T-helper 9 cell (primary cell): ENCODE measurements at regions not wholly inside any gene's neighbourhood (a gene's known extent, or its start where the extent isn't known, plus 50 kb on each side); places are given as distances from the start of the nearest gene placed in this dataset.
"Not testable (repeated sequence)": the region's sequence is repeated elsewhere in the genome, so short reads cannot be mapped to it uniquely, and the experiment has no call there.

Source experiments
- DNase-seq: peaks from one replicate; pipeline ENCODE4 v3.0.0-alpha.2; 2020

DNA sequence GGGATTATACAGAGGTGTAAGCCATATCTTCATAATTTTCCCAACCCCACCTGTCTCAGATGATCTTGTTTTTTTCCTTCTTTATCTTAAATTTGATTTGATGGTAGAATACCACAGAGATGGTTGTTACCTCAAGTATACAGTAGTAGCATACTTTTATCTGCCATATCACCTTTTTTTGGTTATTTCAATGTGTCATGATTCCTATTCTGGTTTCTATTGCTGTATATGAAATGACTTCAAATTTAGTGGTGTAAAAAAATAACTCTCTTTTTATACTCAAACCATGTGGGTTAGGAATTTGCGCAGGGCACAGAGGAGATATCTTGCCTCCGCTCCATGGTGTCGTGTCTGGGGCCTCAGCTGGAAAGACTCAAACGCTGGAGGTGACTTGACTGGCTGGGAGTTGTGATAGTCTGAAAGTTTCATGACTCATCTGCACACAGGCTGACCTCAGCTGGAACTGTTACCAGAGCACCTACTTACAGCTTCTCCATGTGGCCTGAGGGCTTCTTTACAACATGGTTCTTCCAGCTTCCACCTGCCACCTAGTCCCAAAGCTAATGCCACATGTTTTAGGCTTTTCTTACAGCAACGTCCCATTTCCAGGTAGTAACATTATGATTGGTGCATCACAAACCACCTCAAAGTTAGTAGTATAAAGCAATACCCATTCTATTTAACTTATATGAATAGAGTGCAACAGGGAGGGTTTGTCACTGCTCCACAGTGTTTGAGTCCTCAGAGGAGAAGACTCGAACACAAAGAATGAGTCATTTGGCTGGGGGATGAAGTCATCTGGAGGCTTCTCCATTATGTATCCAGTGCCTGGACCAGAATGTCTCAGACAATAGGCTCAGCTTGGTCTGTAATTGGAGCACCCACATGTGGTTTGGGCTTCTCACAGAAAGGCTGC, 82.3 kb upstream of the XPO1 start:
- no peak for DNase-seq

DNA sequence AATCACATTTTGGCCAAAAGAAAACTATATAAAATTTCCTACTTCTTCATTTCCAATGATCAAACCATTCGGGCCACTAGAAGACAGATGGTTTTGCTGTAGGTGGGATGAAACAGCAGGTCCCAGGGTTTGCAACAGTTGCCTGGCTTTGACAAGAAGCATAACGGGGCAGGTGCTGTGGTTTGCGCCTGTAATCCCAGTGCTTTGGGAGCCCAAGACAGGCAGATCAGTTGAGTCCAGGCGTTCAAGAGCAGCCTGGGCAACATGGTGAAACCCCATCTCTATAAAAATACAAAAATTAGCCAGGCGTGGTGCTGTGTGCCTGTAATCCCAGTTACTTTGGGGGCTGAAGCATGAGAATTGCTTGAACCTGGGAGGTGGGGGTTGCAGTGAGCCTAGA, 81.4 kb upstream of the XPO1 start:
- no peak for DNase-seq

DNA sequence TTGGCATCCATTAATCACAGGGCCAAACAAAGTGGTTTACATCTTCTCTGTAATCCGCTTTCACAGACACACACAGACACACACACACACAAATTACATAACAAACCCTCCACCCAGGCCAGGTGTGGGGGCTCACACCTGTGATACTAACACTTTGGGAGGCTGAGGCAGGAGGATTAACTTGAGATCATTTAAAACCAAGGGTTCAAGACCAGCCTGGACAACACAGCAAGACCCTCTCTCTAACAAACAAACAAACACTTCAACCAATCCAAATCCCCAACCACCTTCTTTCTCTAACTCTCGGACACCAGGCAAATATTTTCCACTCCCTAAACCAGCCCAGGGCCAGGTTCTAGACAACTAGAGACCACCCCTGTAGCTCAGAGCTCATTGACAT, 79.5 kb upstream of the XPO1 start:
- no peak for DNase-seq

GRCh38 chr2:61605245-61605644, 67.1 kb upstream of the XPO1 start:
- no peak for DNase-seq

- no peak for DNase-seq
Observed at GRCh38 chr2:61604433-61604832, 66.3 kb upstream of the XPO1 start.

- not testable (repeated sequence) for DNase-seq
Observed at GRCh38 chr2:61598515-61599156, 60.5 kb upstream of the XPO1 start.

DNA sequence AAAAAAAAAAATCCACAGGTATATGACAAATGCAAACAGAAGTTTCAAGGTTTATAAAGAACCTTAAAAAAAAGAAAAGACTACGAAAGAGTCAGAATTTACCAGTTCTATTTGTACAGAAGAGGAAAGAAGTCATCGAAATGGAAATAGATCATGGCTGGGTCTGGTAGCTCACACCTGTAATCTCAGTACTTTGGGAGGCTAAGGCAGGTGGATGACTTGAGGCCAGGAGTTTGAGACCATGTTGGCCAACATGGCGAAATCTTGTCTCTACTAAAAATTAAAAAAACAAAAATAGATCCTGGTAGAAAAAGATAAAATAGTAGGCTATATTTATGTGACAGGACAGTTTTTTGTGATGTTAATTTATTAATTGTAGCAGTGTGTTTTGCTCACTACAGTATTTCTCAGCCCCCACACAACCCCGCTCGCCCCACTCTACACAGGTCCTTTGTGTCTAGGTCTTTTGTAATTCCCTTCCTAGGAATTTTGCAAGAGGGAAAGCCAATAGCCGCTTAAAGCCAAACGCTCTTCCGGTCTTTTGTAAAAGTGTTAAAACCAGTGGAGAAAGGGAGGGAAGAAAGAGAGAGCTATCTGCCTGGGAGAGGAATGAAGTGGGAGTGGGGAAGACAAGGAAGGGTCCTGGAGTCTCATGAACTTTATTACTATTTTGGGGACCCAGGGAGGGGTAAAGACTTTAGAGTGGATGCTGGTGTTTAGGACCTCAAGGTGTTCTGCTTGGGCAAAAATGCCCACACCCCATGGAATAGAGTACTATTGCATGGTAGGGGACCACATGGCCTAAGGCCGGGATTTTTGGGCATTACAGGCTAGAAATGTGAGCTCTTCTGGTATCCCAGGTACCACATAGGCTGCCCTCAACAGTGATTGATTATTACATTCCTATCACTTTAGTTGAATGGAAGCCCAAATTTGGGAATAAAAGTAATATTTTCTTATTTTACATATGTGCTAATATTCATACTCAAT, 59.4 kb upstream of the XPO1 start:
- DNase-seq = no peak

GRCh38 chr2:61594201-61594600, 56.0 kb upstream of the XPO1 start:
- DNase-seq = not testable (repeated sequence)

DNA sequence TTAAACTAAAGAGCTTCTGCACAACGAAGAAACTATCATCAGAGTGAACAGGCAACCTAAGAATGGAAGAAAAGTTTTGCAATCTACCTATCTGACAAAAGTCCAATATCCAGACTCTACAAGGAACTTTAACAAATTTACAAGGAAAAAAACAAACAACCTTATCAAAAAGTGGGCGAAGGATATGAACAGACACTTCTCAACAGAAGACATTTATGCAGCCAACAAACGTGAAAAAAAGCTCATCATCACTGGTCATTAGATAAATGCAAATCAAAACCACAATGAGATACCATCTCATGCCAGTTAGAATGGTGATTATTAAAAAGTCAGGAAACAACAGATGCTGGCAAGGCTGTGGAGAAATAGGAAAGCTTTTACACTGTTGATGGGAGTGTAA, 55.5 kb upstream of the XPO1 start:
- not testable (repeated sequence) for DNase-seq

- no peak for DNase-seq
Observed at GRCh38 chr2:61590214-61590613, 52.1 kb upstream of the XPO1 start.

- DNase-seq = no peak
Observed at GRCh38 chr2:61588566-61588965, 50.4 kb upstream of the XPO1 start.
